ENCODE measurements at regions not wholly inside any gene's neighbourhood (a gene's known extent, or its start where the extent isn't known, plus 50 kb on each side); places are given as distances from the start of the nearest gene placed in this dataset.
"Not testable (repeated sequence)": the region's sequence is repeated elsewhere in the genome, so short reads cannot be mapped to it uniquely, and the experiment has no call there.

GRCh38 chr21:9752028-9752427, 769.4 kb upstream of the TPTE start:
- peaks cover 18 to 35% of the 10 kb centered on the region in 2 donors for H3K9me3 ChIP-seq (ENCODE audit: control insufficient read depth in 1 of 2, low read length in 2 of 2)
- H3K4me3 ChIP-seq (ENCODE audit: low read depth in 1 of 2, low read length in 2 of 2); H3K27me3 ChIP-seq (ENCODE audit: control insufficient read depth in 1 of 2, insufficient read depth in 2 of 2, low read length in 2 of 2); H3K27ac ChIP-seq (ENCODE audit: low read depth, low read length); H3K9ac ChIP-seq (ENCODE audit: low read depth in 1 of 2, low read length in 2 of 2); H3K36me3 ChIP-seq (ENCODE audit: control insufficient read depth in 1 of 2, insufficient read depth in 2 of 2, low read length in 2 of 2); H3K4me1 ChIP-seq (ENCODE audit: control insufficient read depth in 1 of 2, insufficient read depth in 2 of 2, low read length in 2 of 2): not testable (repeated sequence)

GRCh38 chr21:9753441-9753840, 767.9 kb upstream of the TPTE start:
- H3K9ac ChIP-seq (ENCODE audit: low read depth in 1 of 2, low read length in 2 of 2); H3K36me3 ChIP-seq (ENCODE audit: control insufficient read depth in 1 of 2, insufficient read depth in 2 of 2, low read length in 2 of 2); H3K4me1 ChIP-seq (ENCODE audit: control insufficient read depth in 1 of 2, insufficient read depth in 2 of 2, low read length in 2 of 2); H3K27ac ChIP-seq (ENCODE audit: low read depth, low read length); H3K27me3 ChIP-seq (ENCODE audit: control insufficient read depth in 1 of 2, insufficient read depth in 2 of 2, low read length in 2 of 2); H3K4me3 ChIP-seq (ENCODE audit: low read depth in 1 of 2, low read length in 2 of 2): not testable (repeated sequence)
- H3K9me3 ChIP-seq (ENCODE audit: control insufficient read depth in 1 of 2, low read length in 2 of 2) = peaks cover 22 to 36% of the 10 kb centered on the region in 2 donors

GRCh38 chr21:9753943-9754342, 767.4 kb upstream of the TPTE start:
- Histone ChIP-seq H3K36me3 (ENCODE audit: control insufficient read depth in 1 of 2, insufficient read depth in 2 of 2, low read length in 2 of 2) (no peaks in the 10 kb centered on the region), H3K4me1 (ENCODE audit: control insufficient read depth in 1 of 2, insufficient read depth in 2 of 2, low read length in 2 of 2) (no peaks in the 10 kb centered on the region), H3K4me3 (ENCODE audit: low read depth in 1 of 2, low read length in 2 of 2) (no peak overlapping the region), H3K9me3 (ENCODE audit: control insufficient read depth in 1 of 2, low read length in 2 of 2) (peaks cover 27 to 40% of the 10 kb centered on the region in 2 donors), H3K27ac (ENCODE audit: low read depth, low read length) (no peak overlapping the region), H3K9ac (ENCODE audit: low read depth in 1 of 2, low read length in 2 of 2) (no peak overlapping the region), H3K27me3 (ENCODE audit: control insufficient read depth in 1 of 2, insufficient read depth in 2 of 2, low read length in 2 of 2) (no peaks in the 10 kb centered on the region)

GRCh38 chr21:9754434-9754833, 766.9 kb upstream of the TPTE start:
- not testable (repeated sequence) for H3K4me3 ChIP-seq (ENCODE audit: low read depth in 1 of 2, low read length in 2 of 2); H3K9ac ChIP-seq (ENCODE audit: low read depth in 1 of 2, low read length in 2 of 2); H3K27ac ChIP-seq (ENCODE audit: low read depth, low read length); H3K36me3 ChIP-seq (ENCODE audit: control insufficient read depth in 1 of 2, insufficient read depth in 2 of 2, low read length in 2 of 2); H3K4me1 ChIP-seq (ENCODE audit: control insufficient read depth in 1 of 2, insufficient read depth in 2 of 2, low read length in 2 of 2); H3K27me3 ChIP-seq (ENCODE audit: control insufficient read depth in 1 of 2, insufficient read depth in 2 of 2, low read length in 2 of 2)
- peaks cover 30 to 43% of the 10 kb centered on the region in 2 donors for H3K9me3 ChIP-seq (ENCODE audit: control insufficient read depth in 1 of 2, low read length in 2 of 2)

- Histone ChIP-seq H3K36me3 (ENCODE audit: control insufficient read depth in 1 of 2, insufficient read depth in 2 of 2, low read length in 2 of 2) (no peaks in the 10 kb centered on the region), H3K27me3 (ENCODE audit: control insufficient read depth in 1 of 2, insufficient read depth in 2 of 2, low read length in 2 of 2) (no peaks in the 10 kb centered on the region), H3K9ac (ENCODE audit: low read depth in 1 of 2, low read length in 2 of 2) (no peak overlapping the region), H3K27ac (ENCODE audit: low read depth, low read length) (no peak overlapping the region), H3K4me1 (ENCODE audit: control insufficient read depth in 1 of 2, insufficient read depth in 2 of 2, low read length in 2 of 2) (no peaks in the 10 kb centered on the region), H3K9me3 (ENCODE audit: control insufficient read depth in 1 of 2, low read length in 2 of 2) (peaks cover 29 to 41% of the 10 kb centered on the region in 2 donors), H3K4me3 (ENCODE audit: low read depth in 1 of 2, low read length in 2 of 2) (no peak overlapping the region)
These were observed 765.8 kb upstream of the TPTE start for GRCh38 chr21:9755611-9756010.

GRCh38 chr21:9756677-9757076, 764.7 kb upstream of the TPTE start:
- Histone ChIP-seq H3K27ac (ENCODE audit: low read depth, low read length) (no peak overlapping the region), H3K9me3 (ENCODE audit: control insufficient read depth in 1 of 2, low read length in 2 of 2) (peaks cover 20 to 36% of the 10 kb centered on the region in 2 donors), H3K9ac (ENCODE audit: low read depth in 1 of 2, low read length in 2 of 2) (no peak overlapping the region), H3K4me1 (ENCODE audit: control insufficient read depth in 1 of 2, insufficient read depth in 2 of 2, low read length in 2 of 2) (no peaks in the 10 kb centered on the region), H3K27me3 (ENCODE audit: control insufficient read depth in 1 of 2, insufficient read depth in 2 of 2, low read length in 2 of 2) (no peaks in the 10 kb centered on the region), H3K36me3 (ENCODE audit: control insufficient read depth in 1 of 2, insufficient read depth in 2 of 2, low read length in 2 of 2) (no peaks in the 10 kb centered on the region), H3K4me3 (ENCODE audit: low read depth in 1 of 2, low read length in 2 of 2) (no peak overlapping the region)

- not testable (repeated sequence) for H3K27me3 ChIP-seq (ENCODE audit: control insufficient read depth in 1 of 2, insufficient read depth in 2 of 2, low read length in 2 of 2); H3K9ac ChIP-seq (ENCODE audit: low read depth in 1 of 2, low read length in 2 of 2); H3K4me1 ChIP-seq (ENCODE audit: control insufficient read depth in 1 of 2, insufficient read depth in 2 of 2, low read length in 2 of 2); H3K27ac ChIP-seq (ENCODE audit: low read depth, low read length); H3K4me3 ChIP-seq (ENCODE audit: low read depth in 1 of 2, low read length in 2 of 2); H3K36me3 ChIP-seq (ENCODE audit: control insufficient read depth in 1 of 2, insufficient read depth in 2 of 2, low read length in 2 of 2)
- peaks cover 23 to 34% of the 10 kb centered on the region in 2 donors for H3K9me3 ChIP-seq (ENCODE audit: control insufficient read depth in 1 of 2, low read length in 2 of 2)
These were observed 764.3 kb upstream of the TPTE start for GRCh38 chr21:9757118-9757517.

GRCh38 chr21:9757572-9757971, 763.8 kb upstream of the TPTE start:
- not testable (repeated sequence) for H3K27ac ChIP-seq (ENCODE audit: low read depth, low read length); H3K27me3 ChIP-seq (ENCODE audit: control insufficient read depth in 1 of 2, insufficient read depth in 2 of 2, low read length in 2 of 2); H3K36me3 ChIP-seq (ENCODE audit: control insufficient read depth in 1 of 2, insufficient read depth in 2 of 2, low read length in 2 of 2); H3K4me3 ChIP-seq (ENCODE audit: low read depth in 1 of 2, low read length in 2 of 2); H3K9ac ChIP-seq (ENCODE audit: low read depth in 1 of 2, low read length in 2 of 2); H3K4me1 ChIP-seq (ENCODE audit: control insufficient read depth in 1 of 2, insufficient read depth in 2 of 2, low read length in 2 of 2)
- H3K9me3 ChIP-seq (ENCODE audit: control insufficient read depth in 1 of 2, low read length in 2 of 2) = peaks cover 25 to 33% of the 10 kb centered on the region in 2 donors

GRCh38 chr21:9758141-9758540, 763.2 kb upstream of the TPTE start:
- Histone ChIP-seq H3K9me3 (ENCODE audit: control insufficient read depth in 1 of 2, low read length in 2 of 2) (peaks cover 26 to 28% of the 10 kb centered on the region in 2 donors), H3K4me1 (ENCODE audit: control insufficient read depth in 1 of 2, insufficient read depth in 2 of 2, low read length in 2 of 2) (no peaks in the 10 kb centered on the region), H3K4me3 (ENCODE audit: low read depth in 1 of 2, low read length in 2 of 2) (no peak overlapping the region), H3K9ac (ENCODE audit: low read depth in 1 of 2, low read length in 2 of 2) (no peak overlapping the region), H3K27me3 (ENCODE audit: control insufficient read depth in 1 of 2, insufficient read depth in 2 of 2, low read length in 2 of 2) (no peaks in the 10 kb centered on the region), H3K36me3 (ENCODE audit: control insufficient read depth in 1 of 2, insufficient read depth in 2 of 2, low read length in 2 of 2) (no peaks in the 10 kb centered on the region), H3K27ac (ENCODE audit: low read depth, low read length) (no peak overlapping the region)

- H3K9me3 ChIP-seq (ENCODE audit: control insufficient read depth in 1 of 2, low read length in 2 of 2) = peaks cover 34% of the 10 kb centered on the region in 2 donors
- H3K27me3 ChIP-seq (ENCODE audit: control insufficient read depth in 1 of 2, insufficient read depth in 2 of 2, low read length in 2 of 2) = no peaks in the 10 kb centered on the region
- no peak overlapping the region for H3K9ac ChIP-seq (ENCODE audit: low read depth in 1 of 2, low read length in 2 of 2)
- H3K36me3 ChIP-seq (ENCODE audit: control insufficient read depth in 1 of 2, insufficient read depth in 2 of 2, low read length in 2 of 2) = no peaks in the 10 kb centered on the region
- H3K27ac ChIP-seq (ENCODE audit: low read depth, low read length) = no peak overlapping the region
- H3K4me1 ChIP-seq (ENCODE audit: control insufficient read depth in 1 of 2, insufficient read depth in 2 of 2, low read length in 2 of 2) = no peaks in the 10 kb centered on the region
- H3K4me3 ChIP-seq (ENCODE audit: low read depth in 1 of 2, low read length in 2 of 2) = no peak overlapping the region
These were observed 762.5 kb upstream of the TPTE start for GRCh38 chr21:9758888-9759287.

GRCh38 chr21:9759972-9760371, 761.4 kb upstream of the TPTE start:
- Histone ChIP-seq H3K9ac (ENCODE audit: low read depth in 1 of 2, low read length in 2 of 2) (no peak overlapping the region), H3K9me3 (ENCODE audit: control insufficient read depth in 1 of 2, low read length in 2 of 2) (peaks cover 31 to 37% of the 10 kb centered on the region in 2 donors), H3K36me3 (ENCODE audit: control insufficient read depth in 1 of 2, insufficient read depth in 2 of 2, low read length in 2 of 2) (no peaks in the 10 kb centered on the region), H3K27me3 (ENCODE audit: control insufficient read depth in 1 of 2, insufficient read depth in 2 of 2, low read length in 2 of 2) (no peaks in the 10 kb centered on the region), H3K4me3 (ENCODE audit: low read depth in 1 of 2, low read length in 2 of 2) (no peak overlapping the region), H3K4me1 (ENCODE audit: control insufficient read depth in 1 of 2, insufficient read depth in 2 of 2, low read length in 2 of 2) (no peaks in the 10 kb centered on the region), H3K27ac (ENCODE audit: low read depth, low read length) (no peak overlapping the region)
